ENCODE measurements at regions not wholly inside any gene's neighbourhood (a gene's known extent, or its start where the extent isn't known, plus 50 kb on each side); places are given as distances from the start of the nearest gene placed in this dataset.

- DNase-seq = no peak
These were observed 1169.3 kb upstream of the DDX18 start for GRCh38 chr2:116645155-116645554.

DNA sequence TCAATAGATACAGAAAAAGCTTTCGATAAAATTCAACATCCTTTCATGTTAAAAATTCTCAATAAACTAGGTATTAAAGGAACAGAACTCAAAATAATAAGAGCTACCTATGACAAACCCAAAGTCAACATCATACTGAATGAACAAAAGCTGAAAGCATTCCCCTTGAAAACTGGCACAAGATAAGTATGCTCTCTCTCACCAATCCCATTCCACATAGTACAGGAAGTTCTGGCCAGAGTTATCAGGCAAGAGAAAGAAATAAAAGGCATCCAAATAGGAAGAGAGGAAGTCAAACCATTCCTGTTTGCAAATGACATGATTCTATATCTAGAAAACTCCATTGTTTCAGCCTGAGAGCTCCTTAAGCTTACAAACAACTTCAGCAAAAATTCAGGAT is 1145.8 kb upstream of the DDX18 start:
- DNase-seq = no peak

GRCh38 chr2:116669782-116670181 is 1144.7 kb upstream of the DDX18 start:
- DNase-seq = no peak

- no peak for DNase-seq
These were observed 1140.3 kb upstream of the DDX18 start for GRCh38 chr2:116674188-116674587.

- no peak for DNase-seq
These were observed 1137.7 kb upstream of the DDX18 start for GRCh38 chr2:116676776-116677175.

DNA sequence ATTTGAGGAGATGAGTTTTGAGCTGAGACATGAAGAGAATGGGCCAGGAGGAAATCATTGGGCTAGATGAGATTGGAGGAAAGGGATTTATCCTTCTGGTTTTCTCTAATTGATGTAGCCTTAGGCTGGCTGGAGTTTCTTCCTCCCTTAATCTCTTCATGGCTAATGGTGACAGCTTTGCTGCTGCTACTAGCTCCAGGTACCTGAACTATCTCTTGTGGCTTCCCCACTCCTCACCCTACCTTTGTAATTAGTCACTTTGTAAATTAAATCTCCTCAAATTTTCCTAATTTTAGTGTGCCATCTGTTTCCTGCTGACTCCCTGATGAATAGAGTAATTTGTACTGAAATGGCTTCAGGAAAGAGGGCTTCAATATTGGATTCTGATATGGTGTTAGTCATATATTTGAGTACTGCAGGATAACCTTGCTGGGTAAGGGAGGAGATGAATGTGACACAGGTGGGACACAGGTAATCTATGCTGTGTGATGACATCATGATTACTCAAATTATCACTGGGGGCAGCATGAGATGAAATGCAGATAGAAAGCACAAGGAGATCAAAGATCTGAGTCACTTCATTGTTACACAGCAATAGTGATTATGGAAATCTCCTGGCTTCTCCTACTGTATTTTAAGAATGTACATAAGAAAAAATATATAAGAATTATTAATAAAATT is 1134.1 kb upstream of the DDX18 start:
- no peak for DNase-seq

- no peak for DNase-seq
These were observed 1127.1 kb upstream of the DDX18 start for GRCh38 chr2:116687371-116687770.

GRCh38 chr2:116692988-116693387 is 1121.5 kb upstream of the DDX18 start:
- no peak for DNase-seq

- DNase-seq = no peak
These were observed 1118.3 kb upstream of the DDX18 start for GRCh38 chr2:116696223-116696622.

DNA sequence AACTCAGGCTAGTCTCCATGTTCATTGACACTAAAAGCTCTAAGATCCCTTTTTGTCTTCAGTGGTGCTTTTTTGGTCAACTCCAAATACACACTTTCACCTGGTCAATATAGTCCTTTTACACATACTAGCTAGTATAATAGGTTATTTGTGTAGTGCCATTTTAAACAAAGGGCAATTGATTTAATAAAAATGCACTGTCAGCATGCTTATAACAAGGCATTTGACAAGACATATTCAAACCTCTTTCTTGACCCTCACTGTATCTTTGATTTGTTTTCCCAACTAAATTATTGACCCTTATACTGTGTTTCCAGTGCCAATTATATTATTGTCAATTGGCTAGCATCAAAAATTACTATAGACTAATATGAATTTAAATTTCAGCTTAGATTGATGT is 1117.6 kb upstream of the DDX18 start:
- no peak for DNase-seq

GRCh38 chr2:116706396-116706795 is 1108.1 kb upstream of the DDX18 start:
- no peak for DNase-seq

DNA sequence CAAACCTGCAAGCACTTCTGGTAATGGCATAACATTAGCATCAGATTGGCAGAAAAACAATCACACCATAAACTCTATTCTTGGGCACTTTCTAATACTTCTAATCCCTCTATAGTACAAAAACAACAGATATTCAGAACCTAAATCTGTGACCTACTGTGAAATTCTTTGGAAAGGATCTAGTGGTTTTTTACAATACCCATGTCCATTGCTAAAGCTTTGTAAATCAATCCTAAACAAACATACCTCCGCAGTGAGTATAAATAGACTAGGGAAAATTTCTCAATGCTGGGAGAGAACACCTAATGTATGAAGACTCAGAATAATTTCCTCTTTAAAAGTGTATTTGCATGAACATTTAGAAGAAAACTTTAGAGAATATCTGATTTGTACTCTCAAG is 1098.5 kb upstream of the DDX18 start:
- DNase-seq = no peak

GRCh38 chr2:116716444-116716843 is 1098.0 kb upstream of the DDX18 start:
- DNase-seq = no peak

GRCh38 chr2:116717832-116718231 is 1096.7 kb upstream of the DDX18 start:
- DNase-seq = no peak

- no peak for DNase-seq
These were observed 1096.0 kb upstream of the DDX18 start for GRCh38 chr2:116718451-116718850.

DNA sequence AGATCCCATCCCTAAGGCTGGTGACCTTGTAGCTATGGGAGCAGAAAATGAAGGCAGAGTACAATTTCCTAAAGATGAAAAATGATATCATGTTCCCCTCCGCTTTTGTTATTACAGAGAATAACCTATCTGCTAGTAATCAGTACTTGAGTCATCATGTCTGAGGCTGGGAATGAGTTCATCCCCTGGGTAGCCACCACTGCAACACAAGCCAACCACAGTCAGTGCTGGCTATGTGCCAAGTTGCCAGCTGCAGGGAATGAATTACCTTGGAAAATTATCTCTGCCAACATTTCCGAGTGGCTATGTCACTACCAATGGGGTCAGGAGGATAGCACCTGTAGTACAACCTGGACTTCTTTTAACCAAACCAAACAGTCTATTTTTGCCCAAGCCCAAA is 1094.7 kb upstream of the DDX18 start:
- DNase-seq = no peak

- no peak for DNase-seq
These were observed 1089.9 kb upstream of the DDX18 start for GRCh38 chr2:116724550-116724949.

DNA sequence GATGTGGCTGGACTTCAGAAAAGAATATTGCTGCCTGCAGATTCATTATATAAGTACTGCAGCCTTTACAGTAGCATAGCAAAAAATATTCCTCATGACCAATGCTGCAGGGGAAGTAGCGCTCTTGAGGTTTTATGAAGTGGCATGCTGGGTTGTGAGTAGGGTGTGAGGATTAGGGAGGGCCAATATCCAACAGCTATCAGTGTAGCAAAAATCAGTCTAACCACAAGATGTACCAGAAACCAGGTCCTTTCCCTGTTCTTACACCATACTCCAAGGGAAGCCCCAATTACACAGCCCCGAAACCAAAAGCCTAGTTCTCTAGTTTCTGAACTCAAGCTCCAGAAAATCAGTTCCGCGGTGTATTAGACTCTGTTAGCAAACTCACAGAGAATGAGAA is 1082.2 kb upstream of the DDX18 start:
- no peak for DNase-seq

GRCh38 chr2:116733699-116734098 is 1080.8 kb upstream of the DDX18 start:
- DNase-seq = no peak

DNA sequence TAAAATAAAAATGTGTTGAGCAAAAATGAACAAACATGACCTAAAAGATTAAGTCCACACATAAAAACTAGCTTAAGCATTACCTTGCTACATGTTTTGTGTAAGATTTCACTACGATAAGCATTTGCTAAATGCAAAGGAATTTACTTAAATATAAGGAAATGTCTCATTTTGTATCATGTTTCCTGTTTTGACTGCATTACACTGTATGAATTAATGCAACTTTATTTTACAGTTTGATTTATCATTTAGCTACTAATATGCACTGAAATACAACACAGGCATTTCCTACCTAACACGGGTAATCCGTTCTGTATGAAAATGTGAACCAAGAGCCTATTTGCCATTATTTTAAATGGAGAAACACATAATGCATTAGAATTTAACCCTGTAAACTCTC is 1076.5 kb upstream of the DDX18 start:
- DNase-seq = no peak

DNA sequence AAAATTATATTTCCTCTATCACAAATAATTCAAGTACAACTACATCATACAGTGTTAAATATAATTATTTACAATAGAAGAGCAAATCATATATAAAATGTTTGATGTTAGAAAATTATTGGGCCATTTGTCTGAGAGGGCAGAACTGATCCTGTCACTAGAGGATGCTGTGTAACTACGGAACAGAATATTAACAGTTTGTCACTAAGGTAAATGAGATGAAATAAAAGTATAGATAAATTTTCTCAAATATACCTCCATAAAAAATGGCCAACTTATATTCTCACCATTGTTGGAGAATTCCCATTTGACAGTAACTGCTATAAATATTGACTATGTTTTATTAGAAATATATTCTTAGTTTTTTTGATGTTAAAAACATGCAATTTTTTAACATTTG is 1067.4 kb upstream of the DDX18 start:
- no peak for DNase-seq

DNA sequence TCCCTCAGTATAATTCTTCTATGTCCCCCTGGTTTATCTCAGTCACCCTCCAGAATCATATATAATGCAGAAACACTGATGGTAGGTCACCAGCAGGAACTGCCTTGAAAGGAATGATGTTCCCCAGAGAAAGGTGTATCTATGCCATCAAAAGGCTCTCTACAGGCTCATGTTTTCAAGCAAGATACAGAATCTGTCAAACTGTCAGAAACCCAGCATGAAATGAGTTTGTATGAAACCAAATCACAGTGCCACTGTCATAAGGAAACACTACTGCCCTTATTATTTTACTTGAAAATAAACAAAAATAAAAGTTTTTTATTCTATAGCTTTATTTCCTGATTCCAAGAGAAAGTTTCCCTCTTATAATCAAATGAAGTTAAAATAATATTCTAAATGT is 1064.5 kb upstream of the DDX18 start:
- no peak for DNase-seq

DNA sequence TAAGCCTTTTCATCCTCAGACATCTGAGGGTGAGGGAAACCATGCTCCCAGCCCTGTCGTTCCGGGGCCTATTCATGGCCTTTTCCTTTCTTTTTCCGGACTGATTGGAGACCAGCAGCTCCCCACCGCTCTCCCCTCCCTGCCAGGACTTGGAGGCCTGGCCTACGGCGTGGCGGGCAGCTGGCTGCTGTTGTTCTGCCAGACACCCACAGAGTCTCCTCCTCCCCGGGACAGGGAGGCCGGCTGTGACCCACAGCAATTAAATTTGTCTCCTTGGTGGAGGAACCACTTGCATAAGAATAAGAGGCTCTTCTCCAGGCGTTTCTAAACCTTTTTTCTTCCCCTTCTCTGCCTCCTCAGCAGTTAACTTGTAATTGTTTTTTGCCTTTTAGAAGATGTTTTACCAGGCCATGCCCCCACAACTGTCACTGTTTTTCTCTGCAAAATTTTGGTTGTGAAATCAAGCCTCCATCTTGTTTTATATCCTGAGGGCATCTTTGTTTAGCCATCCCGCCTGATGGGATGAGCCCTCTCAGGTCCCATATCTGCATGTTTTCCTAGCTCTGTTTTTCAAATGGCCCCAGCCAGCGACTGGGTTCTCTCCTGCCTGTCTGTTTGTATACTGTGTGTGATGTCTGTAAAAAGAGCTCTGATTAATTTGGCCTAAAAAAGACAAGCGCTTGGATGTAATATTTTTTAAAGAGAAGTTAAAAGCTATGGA is 1060.0 kb upstream of the DDX18 start:
- DNase-seq = no peak

DNA sequence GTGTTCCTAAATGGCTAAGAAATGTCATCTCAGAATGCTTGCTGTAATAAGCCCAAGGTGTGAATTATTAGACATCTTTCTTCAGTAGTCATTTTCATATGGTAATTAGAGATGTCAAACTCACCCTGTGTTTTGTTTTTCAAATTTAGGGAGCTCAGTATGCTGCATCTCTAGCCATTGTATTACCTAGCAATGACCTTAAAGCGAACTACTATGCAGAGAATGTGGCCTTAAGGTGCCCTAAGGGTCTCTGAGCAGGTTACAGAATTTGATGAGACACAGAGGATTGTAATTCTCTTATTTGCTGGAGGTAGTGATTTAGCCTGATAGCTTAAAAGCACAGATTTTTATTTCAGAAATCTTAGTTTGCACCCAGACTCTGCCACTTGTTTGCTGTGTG is 1052.6 kb upstream of the DDX18 start:
- no peak for DNase-seq

DNA sequence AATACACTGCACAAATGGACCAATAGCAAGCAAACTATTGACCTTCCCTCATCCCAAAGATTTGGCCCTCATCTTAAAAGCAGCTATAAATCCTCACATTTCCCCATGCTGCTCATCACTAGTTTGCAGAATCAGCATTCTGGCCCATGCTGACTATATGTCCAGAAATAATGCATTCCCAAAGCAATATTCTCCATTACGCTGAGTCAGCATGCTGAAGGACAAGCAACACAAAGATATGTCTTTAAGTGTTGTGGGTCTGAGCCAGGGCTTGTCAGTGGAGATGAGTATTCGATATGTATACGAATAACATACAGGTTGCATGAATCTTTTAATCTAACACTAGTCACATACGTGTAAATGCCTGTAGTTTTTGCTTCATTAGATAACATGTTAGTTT is 1045.0 kb upstream of the DDX18 start:
- DNase-seq = no peak

Measured in right hindlimb (tissue), 1 donor.